ENCODE measurements at regions not wholly inside any gene's neighbourhood (a gene's known extent, or its start where the extent isn't known, plus 50 kb on each side); places are given as distances from the start of the nearest gene placed in this dataset.
A peak's percentile ranks its signal among the peaks of the same experiment; 100 is the strongest.
"Not testable (repeated sequence)": the region's sequence is repeated elsewhere in the genome, so short reads cannot be mapped to it uniquely, and the experiment has no call there.

DNA sequence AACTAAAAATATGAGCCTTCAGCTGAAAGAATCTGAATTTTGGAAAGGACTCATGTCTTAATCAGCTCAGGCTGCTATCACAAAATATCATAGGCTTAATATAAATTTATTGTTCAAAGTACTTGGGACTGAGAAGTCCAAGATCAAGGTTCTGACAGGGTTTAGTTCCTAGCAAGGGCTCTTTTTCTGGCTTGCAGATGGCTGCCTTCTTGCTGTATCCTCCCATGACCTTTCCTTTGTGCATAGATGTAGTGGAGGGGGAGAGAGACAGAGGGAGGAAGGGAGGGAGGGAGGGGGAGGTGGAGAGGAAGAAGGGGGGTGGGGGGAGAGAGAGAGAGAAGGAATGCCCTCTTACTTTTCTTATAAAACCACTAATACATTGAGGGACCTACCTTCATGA lies 306.8 kb upstream of the DDI1 start:
- DNase-seq (ENCODE audit: low read depth): no peak

DNA sequence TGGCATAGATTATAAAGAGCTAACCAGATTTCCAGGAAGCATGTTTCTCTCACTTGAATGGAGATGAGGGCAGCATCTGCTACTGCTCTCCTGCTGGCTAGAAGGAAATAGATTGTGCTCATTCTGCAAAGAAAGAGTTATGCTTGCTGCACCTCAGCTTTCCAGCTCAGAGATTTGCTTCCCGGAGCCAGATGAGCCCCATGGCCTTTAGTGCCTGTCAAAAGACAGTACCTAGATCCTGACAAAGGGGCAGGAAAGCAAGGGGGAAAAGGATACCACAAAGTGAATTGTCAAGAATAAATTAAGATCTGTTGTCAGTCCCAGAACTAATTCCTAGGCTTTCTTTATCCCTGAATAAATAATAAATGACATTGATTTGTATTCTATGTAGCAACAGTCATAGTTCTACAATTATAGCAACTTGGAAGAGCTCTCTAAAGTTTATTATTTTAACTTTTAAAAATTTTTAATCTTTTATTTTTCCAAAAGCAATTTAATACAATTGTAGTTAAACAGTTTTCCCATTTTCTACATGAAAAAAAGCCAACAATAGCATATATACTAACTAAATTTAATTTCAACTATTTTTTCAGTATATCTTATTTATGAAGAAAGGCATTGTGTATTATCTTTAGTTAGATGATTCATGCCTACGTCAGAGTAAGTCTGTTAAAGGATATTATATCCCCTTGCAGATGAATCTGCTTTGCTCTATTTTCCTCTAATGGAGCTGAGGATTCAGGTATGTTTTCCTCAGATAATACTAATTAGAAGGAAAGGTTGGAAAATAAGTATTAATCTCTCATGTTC lies 306.1 kb upstream of the DDI1 start:
- DNase-seq (ENCODE audit: low read depth): peak; percentile 5

DNA sequence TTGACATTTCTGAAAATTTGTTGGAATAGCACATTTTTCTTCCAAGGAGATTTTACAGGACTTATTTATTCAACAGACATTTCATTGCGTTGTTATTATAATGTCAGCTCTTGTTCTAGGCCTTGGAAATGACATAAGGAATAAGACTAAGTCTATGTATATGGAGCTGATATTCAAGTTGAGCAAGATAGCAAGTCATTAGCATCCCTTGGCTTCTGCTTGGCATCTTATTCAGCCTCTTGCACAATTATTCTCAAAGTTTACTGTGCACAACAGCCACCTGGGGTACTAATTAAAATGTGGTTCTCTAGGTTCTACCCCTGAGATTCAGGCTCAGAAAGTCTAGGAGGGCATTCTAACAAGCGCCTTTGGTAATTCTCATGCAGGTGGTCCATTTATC lies 304.8 kb upstream of the DDI1 start:
- DNase-seq (ENCODE audit: low read depth): no peak

DNA sequence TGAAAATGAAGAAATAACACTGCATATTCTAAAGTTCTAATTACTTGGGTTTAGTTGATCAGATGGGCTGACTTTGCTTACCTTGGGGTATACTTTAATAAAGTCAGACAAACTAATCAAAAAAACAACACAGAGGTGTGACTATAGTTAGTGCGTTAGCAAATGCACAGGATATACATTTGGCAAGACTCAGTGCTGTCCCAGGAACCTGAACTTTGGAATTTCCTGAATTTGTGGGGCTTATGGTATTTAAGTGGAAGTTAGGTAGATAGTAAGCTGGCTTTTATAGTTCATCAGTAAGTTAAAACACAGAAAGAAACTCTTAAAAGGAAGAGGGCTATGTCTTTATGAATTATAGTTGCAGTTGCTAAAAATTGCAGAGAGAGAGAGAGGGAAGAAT lies 302.6 kb upstream of the DDI1 start:
- no peak for DNase-seq (ENCODE audit: low read depth)

DNA sequence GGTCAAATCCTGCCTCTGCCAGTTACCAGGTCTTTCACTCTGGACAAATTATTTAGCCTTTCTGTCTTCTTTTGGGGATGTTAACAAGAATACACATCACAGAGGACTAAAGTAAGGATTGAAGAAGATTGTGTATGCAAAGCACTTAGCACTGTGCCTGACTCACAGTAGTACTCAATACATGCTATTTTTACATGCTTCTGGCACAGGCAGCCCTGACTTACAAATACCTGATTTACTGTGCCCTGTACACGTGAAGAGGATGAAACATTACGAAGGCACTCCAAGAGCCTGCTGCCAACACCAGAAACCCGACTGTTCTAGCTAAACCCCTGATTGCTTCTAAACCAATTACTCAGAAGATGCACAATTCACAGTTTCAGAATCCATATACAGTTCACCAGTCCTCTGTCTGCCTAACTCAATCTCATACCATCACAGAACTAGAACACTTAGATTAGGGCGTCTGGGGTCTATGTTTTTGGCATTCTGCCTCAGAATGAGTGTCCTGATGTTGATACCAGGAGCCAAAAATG lies 300.9 kb upstream of the DDI1 start:
- DNase-seq (ENCODE audit: low read depth): no peak

DNA sequence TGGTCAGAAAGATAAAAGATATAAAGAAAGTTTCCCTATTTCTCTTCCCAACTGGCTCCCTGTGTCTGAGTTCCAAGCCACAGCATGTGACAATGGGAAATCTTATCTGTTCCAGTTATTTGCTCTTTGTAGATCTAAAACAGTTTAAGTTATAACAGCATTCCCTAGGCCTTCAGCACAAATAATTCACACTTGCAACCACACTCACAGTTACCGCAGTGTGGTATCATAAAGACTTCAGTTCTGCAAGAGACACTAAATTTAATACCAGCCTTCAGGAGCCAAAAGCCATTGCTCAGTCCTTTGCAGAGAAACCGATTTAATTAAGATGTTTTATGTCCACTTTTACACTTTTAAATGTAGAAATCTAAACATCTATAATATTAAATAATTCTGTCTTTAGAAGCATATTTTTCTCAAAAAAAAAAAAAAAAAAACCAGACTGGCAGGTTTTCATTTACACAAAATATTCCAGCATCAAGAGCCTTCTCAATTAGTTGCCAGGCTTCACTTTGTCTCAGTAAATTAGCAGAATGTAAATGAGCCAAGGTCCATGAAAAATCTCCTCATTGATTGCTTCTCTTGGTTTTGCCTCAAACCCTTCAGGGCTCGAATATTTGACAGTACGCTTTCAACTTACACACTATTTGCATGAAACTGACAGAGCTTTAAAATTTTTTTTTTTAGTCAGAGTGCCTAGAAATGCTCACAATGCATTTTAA lies 300.0 kb upstream of the DDI1 start:
- no peak for DNase-seq (ENCODE audit: low read depth)

DNA sequence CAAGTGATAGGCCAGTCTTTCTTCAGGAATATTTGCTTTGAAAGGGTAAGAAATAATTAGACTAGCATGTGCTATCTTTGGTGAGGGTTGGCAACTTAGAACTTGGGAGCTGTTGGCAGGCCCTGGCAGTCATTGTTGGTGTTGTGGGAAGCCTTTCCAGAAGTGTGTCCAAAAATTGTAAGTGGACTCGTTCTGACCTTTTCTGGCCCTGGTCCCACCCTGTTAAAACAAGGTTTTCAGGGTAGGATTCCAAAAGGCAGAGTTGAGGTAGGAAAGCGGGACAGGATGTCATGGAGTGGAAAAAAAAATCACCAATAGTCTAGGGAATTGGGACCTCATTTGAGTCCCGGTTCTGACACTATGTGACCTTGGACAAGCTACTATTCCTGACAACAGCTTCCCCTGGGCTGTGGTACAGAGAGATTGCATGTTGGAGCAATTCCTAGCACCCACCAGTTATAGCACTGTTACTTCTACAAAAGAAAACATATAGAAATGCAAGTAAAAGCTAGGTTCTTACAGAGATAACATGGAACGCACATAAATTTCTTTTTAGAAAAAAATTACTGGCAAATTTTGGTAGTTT lies 299.3 kb upstream of the DDI1 start:
- no peak for DNase-seq (ENCODE audit: low read depth)

DNA sequence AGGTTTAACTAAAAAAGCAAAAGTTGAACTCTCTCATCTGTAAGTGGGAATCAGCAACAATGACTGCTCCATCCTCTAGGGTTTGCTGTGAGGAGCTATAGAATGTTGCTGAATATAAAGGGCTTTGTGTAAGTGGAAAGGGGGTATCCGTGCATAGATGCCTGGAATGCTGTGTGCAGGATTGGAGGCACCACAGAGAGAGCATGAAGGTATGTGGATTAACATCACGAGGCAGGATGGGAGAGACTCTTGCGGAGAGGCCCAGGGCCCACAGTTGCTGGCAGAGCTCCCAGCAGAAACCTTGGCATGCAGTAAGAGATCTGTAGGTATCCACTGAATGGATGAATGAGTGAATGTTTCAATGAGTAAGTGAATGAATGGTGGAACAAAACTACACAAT lies 298.7 kb upstream of the DDI1 start:
- DNase-seq (ENCODE audit: low read depth): no peak

DNA sequence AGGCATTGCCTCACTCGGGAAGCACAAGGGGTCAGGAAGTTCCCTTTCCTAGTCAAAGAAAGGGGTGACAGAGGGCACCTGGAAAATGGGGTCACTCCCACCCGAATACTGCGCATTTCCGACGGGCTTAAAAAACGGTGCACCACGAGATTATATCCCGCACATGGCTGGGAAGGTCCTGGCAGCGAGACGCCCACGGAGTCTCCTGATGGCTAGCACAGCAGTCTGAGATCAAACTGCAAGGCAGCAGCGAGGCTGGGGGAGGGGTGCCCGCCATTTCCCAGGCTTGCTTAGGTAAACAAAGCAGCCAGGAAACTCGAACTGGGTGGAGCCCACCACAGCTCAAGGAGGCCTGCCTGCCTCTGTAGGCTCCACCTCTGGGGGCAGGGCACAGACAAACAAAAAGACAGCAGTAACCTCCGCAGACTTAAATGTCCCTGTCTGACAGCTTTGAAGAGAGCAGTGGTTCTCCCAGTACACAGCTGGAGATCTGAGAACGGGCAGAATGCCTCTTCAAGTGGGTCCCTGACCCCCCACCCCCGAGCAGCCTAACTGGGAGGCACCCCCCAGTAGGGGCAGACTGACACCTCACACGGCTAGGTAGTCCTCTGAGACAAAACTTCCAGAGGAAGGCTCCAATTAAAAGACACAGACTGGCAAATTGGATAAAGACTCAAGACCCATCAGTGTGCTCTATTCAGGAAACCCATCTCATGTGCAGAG lies 297.2 kb upstream of the DDI1 start:
- not testable (repeated sequence) for DNase-seq (ENCODE audit: low read depth)

DNA sequence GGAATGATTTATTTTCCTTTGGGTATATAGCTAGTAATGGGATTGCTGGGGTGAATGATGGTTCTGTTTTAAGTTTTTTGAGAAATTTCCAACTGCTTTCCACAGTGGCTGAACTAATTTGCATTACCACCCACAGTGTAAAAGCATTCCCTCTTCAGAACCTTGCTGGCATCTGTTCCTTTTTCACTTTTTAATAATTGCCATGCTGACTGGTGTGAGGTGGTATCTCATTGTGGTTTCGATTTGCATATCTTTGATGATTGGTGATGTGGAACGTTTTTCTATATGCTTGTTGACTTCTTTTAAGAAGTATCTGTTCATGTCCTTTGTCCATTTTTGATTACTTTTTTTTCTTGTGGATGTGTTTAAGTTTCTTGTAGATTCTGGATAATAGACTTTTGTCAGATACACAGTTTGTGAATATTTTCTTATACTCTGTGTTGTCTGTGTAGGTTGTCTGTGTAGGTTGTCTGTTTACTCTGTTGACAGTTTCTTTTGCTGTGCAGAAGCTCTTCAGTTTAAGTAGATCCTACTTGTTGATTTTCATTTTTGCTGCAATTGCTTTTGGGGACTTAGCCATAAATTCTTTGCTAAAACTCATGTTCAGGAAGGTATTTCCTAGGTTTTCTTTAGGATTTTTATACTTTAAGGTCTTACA lies 291.8 kb upstream of the DDI1 start:
- DNase-seq (ENCODE audit: low read depth): no peak

DNA sequence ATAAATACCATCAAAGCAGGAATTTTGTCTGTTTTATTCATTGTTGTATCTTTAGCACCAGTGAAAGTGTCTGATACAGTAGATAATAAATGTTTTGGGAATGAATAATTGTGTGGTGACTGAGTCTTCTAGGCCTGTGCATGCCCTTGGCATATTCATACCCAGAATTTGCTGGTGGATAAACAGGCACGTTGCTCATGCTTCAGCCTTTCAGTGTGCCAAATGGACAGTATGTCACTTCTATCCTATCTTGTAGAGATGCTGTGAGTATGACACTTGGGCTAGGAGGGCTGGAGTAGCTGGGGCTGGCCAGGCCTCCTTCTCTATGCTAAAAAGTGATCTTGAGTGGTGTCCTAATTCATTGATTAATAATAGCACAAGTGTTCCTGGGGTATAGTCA lies 287.3 kb upstream of the DDI1 start:
- no peak for DNase-seq (ENCODE audit: low read depth)

DNA sequence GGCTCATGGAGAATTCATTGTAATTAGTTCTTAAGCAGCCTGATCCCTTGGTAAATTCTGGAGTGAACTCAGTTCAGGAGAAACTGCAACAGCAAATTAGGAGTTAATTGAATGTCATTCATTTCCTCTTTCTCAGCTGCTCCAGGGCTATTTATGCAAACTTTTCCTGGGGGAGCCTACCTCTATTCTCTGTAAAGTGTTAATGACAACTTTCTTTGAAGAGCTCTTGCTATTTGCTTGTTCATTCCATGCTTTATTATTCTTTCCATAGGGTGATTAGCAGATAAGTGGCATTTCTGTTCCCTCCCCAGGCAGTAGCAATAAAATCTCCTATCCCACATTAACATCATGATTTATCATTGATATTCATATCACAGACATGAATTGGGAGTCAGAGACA lies 267.6 kb upstream of the DDI1 start:
- DNase-seq (ENCODE audit: low read depth): no peak

DNA sequence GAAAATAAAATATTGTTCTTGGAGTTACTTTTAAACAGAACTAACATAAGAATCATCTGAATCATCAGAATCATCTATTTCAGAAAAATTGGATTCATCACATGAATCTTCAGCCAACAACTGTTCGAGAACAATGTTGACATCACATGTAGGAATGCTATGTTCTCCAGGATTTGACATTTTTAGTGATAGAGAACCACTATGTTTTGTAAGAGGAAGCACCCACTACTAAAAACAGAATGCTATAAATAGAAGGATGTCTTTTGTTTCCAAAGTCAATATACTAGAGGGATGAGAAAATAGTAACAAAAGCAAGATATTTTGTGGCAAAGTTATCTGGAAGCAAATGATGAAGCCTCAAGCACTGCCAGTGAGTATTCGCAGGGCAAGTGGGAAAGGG lies 263.4 kb upstream of the DDI1 start:
- DNase-seq (ENCODE audit: low read depth): peak; percentile 50

DNA sequence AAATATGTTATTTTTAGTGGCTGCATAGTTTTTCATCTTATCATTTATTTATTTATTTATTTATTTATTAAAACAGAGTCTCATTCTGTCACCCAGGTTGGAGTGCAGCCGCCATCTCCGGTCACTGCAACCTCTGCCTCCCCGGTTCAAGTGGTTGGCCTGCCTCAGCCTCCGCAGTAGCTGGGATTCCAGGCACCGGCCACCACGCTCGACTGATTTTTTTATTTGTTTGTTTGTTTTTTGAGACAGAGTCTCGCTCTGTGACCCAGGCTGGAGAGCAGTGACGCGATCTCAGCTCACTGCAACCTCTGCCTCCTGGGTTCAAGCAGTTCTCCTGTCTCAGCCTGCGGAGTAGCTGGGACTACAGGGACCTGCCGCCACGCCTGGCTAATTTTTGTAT lies 262.9 kb upstream of the DDI1 start:
- DNase-seq (ENCODE audit: low read depth): no peak

DNA sequence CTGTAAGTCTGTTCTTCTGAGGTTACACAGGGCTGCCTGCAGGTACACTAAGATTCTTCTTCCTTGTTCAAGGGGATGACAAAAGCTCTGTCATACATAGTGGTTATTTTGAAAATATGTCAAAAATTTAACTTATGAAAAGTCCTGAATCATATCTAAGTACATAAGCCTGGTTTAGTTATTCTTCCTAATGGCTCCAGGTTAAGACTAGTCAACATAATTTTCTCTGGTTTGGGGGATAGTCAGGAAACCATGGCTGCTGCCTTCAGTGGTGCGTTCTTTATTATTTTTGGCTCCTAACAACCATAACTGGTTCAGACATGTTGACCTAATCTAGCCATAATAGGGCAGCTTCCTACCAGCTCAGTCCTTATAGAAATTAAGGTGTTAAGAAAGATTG lies 257.4 kb upstream of the DDI1 start:
- DNase-seq (ENCODE audit: low read depth): no peak

DNA sequence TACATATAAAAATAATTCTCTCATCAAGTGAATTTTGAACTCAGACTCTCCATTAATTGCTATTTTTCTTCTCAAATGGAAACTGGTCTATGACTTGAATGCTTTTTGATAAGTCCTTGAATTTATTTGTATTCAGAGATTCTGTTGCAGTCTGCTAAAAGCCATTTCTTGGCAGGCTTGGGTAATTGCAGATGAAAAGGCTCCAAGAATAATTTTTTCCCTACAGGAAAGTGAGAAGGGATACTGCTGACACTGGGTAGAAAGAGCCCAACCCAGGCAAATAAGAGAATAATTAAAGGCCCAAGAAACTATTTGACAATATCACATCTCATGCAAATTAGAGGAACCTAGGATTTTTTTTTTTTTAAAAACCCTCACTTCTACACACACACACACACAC lies 246.5 kb upstream of the DDI1 start:
- DNase-seq (ENCODE audit: low read depth): no peak

DNA sequence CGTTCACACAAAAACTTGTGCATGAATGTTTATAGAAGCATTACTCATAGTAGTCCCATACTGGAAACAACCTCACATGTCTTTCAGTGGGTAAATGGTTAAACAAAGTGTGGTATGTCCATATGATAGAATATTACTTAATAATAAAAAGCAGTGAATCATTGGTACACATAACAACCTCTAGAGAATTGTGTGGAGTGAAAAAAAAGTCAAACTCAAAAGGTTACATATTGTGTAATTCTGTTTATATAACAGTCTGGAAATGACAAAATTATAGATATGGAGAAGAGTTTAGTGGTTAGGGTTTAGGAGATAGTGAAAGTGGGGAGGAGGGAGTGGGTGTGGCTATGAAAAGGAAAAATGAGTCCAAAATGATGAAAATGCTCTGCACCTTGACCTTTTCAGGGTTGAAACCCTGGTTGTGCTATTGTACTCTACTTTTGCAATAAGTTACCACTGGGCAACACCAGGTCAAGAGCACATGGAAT lies 243.4 kb upstream of the DDI1 start:
- DNase-seq (ENCODE audit: low read depth): peak; percentile 3

DNA sequence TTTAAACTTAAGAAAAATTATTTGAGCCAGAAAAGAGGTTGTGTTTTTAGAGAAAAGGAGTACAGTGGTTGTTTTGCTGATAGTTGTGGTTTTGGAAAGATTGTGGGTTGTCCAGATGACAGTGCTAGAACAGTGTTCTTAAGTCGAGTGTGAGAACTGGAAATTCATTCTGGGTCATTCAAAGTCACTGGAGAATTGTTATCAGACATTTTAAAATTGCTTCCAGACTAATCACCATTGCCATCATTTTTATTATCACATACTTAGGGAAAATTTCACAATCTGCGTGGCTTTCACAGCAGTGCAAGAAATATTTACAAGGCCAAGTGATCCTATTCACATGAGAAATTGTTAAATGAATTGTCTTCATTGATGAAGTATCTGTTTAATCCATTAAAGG lies 242.2 kb upstream of the DDI1 start:
- peak; percentile 21 for DNase-seq (ENCODE audit: low read depth)

DNA sequence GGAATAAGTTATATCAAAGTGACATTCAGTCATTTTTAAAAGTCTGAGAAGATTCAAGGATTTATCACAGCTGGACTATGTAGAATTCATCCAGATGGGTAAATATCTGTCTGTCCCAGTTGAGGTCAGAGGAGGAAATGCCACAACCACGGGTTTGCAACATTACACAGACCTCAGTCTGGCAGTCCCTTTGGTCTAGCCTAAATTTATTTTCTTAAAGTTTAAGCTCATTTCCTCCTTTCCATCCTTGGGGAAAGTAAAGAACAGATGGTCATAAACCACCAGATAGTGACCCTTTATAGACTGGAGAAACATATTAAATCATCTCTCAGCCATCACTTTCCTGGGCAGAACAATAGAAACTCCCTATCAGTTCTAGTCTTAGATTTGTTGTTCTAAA lies 238.4 kb upstream of the DDI1 start:
- peak; percentile 71 for DNase-seq (ENCODE audit: low read depth)

DNA sequence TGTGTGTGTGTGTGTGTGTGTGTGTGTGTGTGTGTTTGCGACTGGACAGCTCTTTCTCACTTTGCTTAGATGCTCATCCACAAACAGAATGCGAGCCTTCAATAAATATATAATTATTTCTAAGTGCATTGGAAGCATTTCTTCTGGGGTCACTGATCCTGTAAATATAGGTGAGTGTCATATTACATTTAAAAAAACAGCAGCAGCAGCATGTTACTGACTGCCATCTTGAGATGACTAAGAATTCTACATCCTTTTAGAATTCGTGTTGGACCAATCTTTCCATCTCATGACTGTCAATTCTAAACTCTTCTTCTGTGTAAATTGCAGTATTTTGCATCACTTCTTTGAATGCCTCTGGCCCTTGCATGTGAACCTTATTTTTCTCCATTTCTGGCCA lies 238.0 kb upstream of the DDI1 start:
- no peak for DNase-seq (ENCODE audit: low read depth)

DNA sequence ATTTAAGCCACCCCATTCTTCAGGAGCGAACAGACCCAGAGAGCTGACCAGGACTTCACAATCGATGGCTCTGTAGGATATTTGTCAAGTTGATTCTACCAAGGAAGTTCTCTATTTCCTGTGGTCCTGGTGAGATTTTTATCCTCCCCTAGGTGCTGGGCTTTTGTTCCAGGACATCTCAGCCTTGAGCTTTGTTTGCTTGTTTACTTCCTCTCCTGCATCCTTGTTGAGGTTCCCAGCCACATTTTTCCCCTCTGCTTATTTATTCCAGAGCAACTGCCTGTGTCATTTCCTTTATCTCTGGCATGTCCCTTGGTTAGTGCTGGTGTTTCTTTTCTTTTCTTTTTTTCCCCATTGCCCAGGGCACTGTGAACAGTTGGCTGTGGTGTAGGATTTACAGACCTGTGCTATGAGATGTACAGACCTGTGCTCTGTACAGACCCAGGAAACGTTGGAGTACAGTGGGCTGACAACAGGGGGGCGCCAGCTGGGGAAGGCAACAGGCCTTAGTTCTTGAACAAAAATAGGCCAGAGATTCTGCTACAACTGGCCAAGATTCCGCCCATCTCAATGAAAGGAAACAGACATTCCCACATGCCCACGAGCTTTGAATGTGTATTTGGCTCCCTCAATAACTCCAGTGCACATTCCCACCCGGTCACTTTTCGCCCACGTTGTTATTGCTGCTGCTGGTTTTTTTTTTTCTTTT lies 235.9 kb upstream of the DDI1 start:
- DNase-seq (ENCODE audit: low read depth): no peak

All from LHCN-M2 (cell line).